ENCODE measurements at regions not wholly inside any gene's neighbourhood (a gene's known extent, or its start where the extent isn't known, plus 50 kb on each side); places are given as distances from the start of the nearest gene placed in this dataset.

- ATAC-seq (no peak), DNase-seq (no peak)
- TF ChIP-seq, protein P1, sequence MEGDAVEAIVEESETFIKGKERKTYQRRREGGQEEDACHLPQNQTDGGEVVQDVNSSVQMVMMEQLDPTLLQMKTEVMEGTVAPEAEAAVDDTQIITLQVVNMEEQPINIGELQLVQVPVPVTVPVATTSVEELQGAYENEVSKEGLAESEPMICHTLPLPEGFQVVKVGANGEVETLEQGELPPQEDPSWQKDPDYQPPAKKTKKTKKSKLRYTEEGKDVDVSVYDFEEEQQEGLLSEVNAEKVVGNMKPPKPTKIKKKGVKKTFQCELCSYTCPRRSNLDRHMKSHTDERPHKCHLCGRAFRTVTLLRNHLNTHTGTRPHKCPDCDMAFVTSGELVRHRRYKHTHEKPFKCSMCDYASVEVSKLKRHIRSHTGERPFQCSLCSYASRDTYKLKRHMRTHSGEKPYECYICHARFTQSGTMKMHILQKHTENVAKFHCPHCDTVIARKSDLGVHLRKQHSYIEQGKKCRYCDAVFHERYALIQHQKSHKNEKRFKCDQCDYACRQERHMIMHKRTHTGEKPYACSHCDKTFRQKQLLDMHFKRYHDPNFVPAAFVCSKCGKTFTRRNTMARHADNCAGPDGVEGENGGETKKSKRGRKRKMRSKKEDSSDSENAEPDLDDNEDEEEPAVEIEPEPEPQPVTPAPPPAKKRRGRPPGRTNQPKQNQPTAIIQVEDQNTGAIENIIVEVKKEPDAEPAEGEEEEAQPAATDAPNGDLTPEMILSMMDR (IDR thresholded peaks at IDR 0.05), result no peak
- intact Hi-C loops (cut with DNase I), result no loop called here
- Histone ChIP-seq H3K27ac (no peak overlapping the region), H3K27me3 (ENCODE audit: insufficient read depth in 3 of 3, low read length in 2 of 3) (no peaks in the 10 kb centered on the region), H3K9me3 (no peaks in the 10 kb centered on the region), H3K4me3 (no peak overlapping the region), H3K4me1 (no peaks in the 10 kb centered on the region), H3K36me3 (ENCODE audit: insufficient read depth in 1 of 2, low read depth in 1 of 2) (no peaks in the 10 kb centered on the region)
- WGBS, 3 donors, result 89 to 96% (median 92%) methylated on average over 9 of the region's 9 CpGs
These were observed 124.7 kb downstream of the SAMD5 start for GRCh38 chr6:147633191-147633590.

DNA sequence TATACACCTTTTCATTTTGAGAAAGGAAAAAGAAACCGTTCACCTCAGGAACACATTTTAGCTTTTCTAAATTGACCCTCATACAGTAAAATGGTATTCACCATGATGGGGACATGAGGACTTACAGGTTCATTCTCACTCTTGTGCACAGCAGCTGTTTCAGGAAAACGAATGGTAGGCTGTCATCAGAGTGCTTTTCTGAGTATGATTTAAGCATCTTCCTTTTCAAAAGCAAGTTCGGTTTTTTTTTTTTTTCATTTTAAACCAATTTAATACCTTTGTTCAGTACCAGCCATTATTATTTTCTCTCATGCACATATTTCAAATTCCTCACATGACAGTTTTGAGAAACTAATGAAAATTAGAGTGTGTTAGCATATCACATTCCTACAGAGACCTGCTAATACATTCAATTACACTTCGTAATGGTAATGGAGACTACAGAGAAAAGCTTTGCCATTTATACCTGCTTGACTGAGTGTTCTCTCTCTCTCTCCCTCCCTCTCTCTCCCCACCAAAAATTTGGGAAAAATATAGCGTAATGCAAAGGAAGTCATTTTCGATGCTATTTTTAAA is 129.2 kb downstream of the SAMD5 start:
- no peak for DNase-seq
- no peak overlapping the region for H3K4me3 ChIP-seq
- H3K36me3 ChIP-seq (ENCODE audit: insufficient read depth in 1 of 2, low read depth in 1 of 2), result no peaks in the 10 kb centered on the region
- H3K4me1 ChIP-seq, result no peaks in the 10 kb centered on the region
- H3K9me3 ChIP-seq, result no peaks in the 10 kb centered on the region
- intact Hi-C loops (cut with DNase I), result no loop called here
- H3K27ac ChIP-seq, result no peak overlapping the region
- TF ChIP-seq, protein P1 (IDR thresholded peaks at IDR 0.05), result no peak
- WGBS, 3 donors, result 74 to 75% (median 75%) methylated on average over 6 of the region's 6 CpGs
- no peaks in the 10 kb centered on the region for H3K27me3 ChIP-seq (ENCODE audit: insufficient read depth in 3 of 3, low read length in 2 of 3)
- no peak for ATAC-seq

DNA sequence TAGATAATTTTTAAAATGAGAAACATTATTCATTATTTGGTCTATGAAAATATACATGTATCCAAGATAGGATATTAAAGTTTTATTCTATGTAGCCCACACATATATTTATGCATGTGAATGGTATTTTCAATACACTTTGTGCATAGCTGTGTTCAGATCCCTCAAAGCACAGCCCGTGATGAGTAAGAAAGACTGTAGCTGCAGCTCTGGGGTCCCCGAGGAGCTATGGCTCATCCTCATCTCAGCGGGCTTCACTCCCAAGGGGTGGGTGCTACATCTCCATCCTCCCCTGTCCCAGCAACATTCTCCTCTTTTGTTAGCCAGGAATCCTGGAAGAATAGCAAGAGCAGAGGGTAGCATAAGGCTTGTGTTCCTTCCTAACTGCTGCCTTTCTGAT is 130.8 kb downstream of the SAMD5 start:
- WGBS, 3 donors, result 72 to 84% (median 79%) methylated on average over 3 of the region's 3 CpGs
- Histone ChIP-seq H3K4me3 (no peak overlapping the region), H3K27ac (no peak overlapping the region), H3K27me3 (ENCODE audit: insufficient read depth in 3 of 3, low read length in 2 of 3) (no peaks in the 10 kb centered on the region), H3K4me1 (no peaks in the 10 kb centered on the region), H3K36me3 (ENCODE audit: insufficient read depth in 1 of 2, low read depth in 1 of 2) (no peaks in the 10 kb centered on the region), H3K9me3 (no peaks in the 10 kb centered on the region)
- no peak for ATAC-seq
- intact Hi-C loops (cut with DNase I), result no loop called here
- no peak for DNase-seq
- TF ChIP-seq, protein P1 (IDR thresholded peaks at IDR 0.05), result no peak

DNA sequence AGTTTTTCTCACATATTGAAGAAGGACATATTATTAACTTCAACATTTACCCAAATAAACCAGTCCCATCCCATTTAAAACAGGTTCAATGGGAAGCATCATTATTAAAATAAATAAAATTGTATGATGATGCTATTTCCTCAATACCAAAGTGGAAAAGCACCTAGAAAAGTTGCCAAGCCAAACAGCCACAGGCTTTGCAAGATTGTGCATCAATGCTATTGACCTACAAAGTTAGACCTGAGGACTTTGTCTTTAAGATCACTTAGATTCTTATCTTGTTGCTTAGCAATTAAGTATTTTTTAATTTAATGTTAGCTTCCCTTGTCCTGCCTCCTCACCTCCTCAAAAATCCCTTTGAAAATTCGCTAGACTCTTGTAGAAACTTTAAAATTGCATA is 132.1 kb downstream of the SAMD5 start:
- intact Hi-C loops (cut with DNase I), result no loop called here
- WGBS, 3 donors, result 66 to 83% (median 73%) methylated on average over 1 of the region's 1 CpG
- H3K4me1 ChIP-seq, result no peaks in the 10 kb centered on the region
- ATAC-seq (no peak), DNase-seq (no peak)
- H3K4me3 ChIP-seq, result no peak overlapping the region
- no peaks in the 10 kb centered on the region for H3K36me3 ChIP-seq (ENCODE audit: insufficient read depth in 1 of 2, low read depth in 1 of 2)
- TF ChIP-seq, protein P1 (IDR thresholded peaks at IDR 0.05), result no peak
- no peaks in the 10 kb centered on the region for H3K9me3 ChIP-seq
- H3K27ac ChIP-seq, result no peak overlapping the region
- no peaks in the 10 kb centered on the region for H3K27me3 ChIP-seq (ENCODE audit: insufficient read depth in 3 of 3, low read length in 2 of 3)

- 88 to 89% (median 88%) methylated on average over 3 of the region's 3 CpGs for WGBS, 3 donors
- Histone ChIP-seq H3K4me1 (no peaks in the 10 kb centered on the region), H3K36me3 (ENCODE audit: insufficient read depth in 1 of 2, low read depth in 1 of 2) (no peaks in the 10 kb centered on the region), H3K27ac (no peak overlapping the region), H3K9me3 (no peaks in the 10 kb centered on the region), H3K27me3 (ENCODE audit: insufficient read depth in 3 of 3, low read length in 2 of 3) (no peaks in the 10 kb centered on the region), H3K4me3 (no peak overlapping the region)
- TF ChIP-seq, protein P1 (IDR thresholded peaks at IDR 0.05), result no peak
- intact Hi-C loops (cut with DNase I), result no loop called here
- ATAC-seq (no peak), DNase-seq (no peak)
These were observed 133.0 kb downstream of the SAMD5 start for GRCh38 chr6:147641511-147641910.
